OCI-LY7 (cell line): ENCODE measurements at regions not wholly inside any gene's neighbourhood (a gene's known extent, or its start where the extent isn't known, plus 50 kb on each side); places are given as distances from the start of the nearest gene placed in this dataset.

Experiments
- BruUV-seq: library from RNA; stranded (reverse); fragments of 400-500 nt; replicated peaks from 2 replicates; lab custom pipeline; 2021; lab: Mats Ljungman, UMichigan
- CTCF ChIA-PET: fragments of 300-600 bp; sonication (Branson Sonifier 250); formaldehyde crosslinking; loops from one replicate; lab custom pipeline; 2022; ENCODE audit warnings: antibody characterized with exemption; ENCODE audit not compliant: unreplicated experiment; lab: Charles Lee
- POLR2A ChIA-PET: fragments of 300-600 bp; sonication (Branson Sonifier 250); formaldehyde crosslinking; loops from one replicate; lab custom pipeline; 2022; ENCODE audit warnings: antibody characterized with exemption; lab: Charles Lee
- DNase-seq: peaks from one replicate; pipeline ENCODE4 v3.0.0-alpha.2; 2015; ENCODE audit warnings: low spot score
- H2AFZ ChIP-seq: fragments of 200-600 bp; sonication (generic), shearing (Covaris generic); 2 replicates; pipeline ENCODE4 v1.6.1; 2014; ENCODE audit warnings: mild to moderate bottlenecking, antibody characterized with exemption, low read length, moderate library complexity
- H3K27ac ChIP-seq: fragments of 200-600 bp; sonication (generic); 2 replicates; pipeline ENCODE4 v1.5.1; 2014; ENCODE audit warnings: mixed run types, low read depth, mild to moderate bottlenecking, moderate library complexity, low read length, inconsistent platforms; ENCODE audit not compliant: poor library complexity, severe bottlenecking
- H3K36me3 ChIP-seq: fragments of 200-600 bp; sonication (generic); 2 replicates; pipeline ENCODE4 v1.6.1; 2014; ENCODE audit warnings: mild to moderate bottlenecking, antibody characterized with exemption, low read length, moderate library complexity, mixed read lengths; ENCODE audit not compliant: insufficient read depth
- H3K4me1 ChIP-seq: fragments of 200-600 bp; sonication (generic); 2 replicates; pipeline ENCODE4 v1.5.1; 2014; ENCODE audit warnings: mild to moderate bottlenecking, low read length; ENCODE audit not compliant: insufficient read depth, poor library complexity, severe bottlenecking
- H3K4me2 ChIP-seq: fragments of 200-600 bp; sonication (generic); 2 replicates; pipeline ENCODE4 v1.6.1; 2014; ENCODE audit warnings: mild to moderate bottlenecking, low read length
- H3K4me3 ChIP-seq: fragments of 200-600 bp; sonication (generic); 2 replicates; pipeline ENCODE4 v1.5.1; 2014; ENCODE audit warnings: mild to moderate bottlenecking, low read depth, low read length; ENCODE audit not compliant: poor library complexity, severe bottlenecking
- H3K79me2 ChIP-seq: fragments of 200-600 bp; sonication (generic); 2 replicates; pipeline ENCODE4 v1.6.1; 2016; ENCODE audit warnings: low read depth, mild to moderate bottlenecking, low read length, moderate library complexity, mixed read lengths; ENCODE audit not compliant: insufficient read depth
- H3K9me2 ChIP-seq: fragments of 200-600 bp; sonication (generic); 2 replicates; pipeline ENCODE4 v1.6.1; 2016; ENCODE audit warnings: mild to moderate bottlenecking, low read length, mixed read lengths; ENCODE audit not compliant: insufficient read depth
- H3K9me3 ChIP-seq: fragments of 200-600 bp; sonication (generic); 2 replicates; pipeline ENCODE4 v1.6.1; 2014; ENCODE audit warnings: mild to moderate bottlenecking, mixed run types, low read length, mixed read lengths
- H4K20me1 ChIP-seq: fragments of 200-600 bp; sonication (generic); 2 replicates; pipeline ENCODE4 v1.6.1; 2014; ENCODE audit warnings: mild to moderate bottlenecking, antibody characterized with exemption, low read length, moderate library complexity, mixed read lengths; ENCODE audit not compliant: insufficient read depth
- CTCF ChIP-seq: fragments of 200-600 bp; sonication (generic); conservative IDR thresholded peaks from 2 replicates; pipeline ENCODE4 v1.5.1; 2014; ENCODE audit warnings: mild to moderate bottlenecking, antibody characterized with exemption, low read length, moderate library complexity, mixed read lengths
- EZH2phosphoT487 ChIP-seq: fragments of 200-600 bp; sonication (generic); IDR thresholded peaks from 2 replicates; pipeline ENCODE4 v1.6.1; 2018; ENCODE audit warnings: low read depth, borderline replicate concordance, mild to moderate bottlenecking, mixed run types, antibody characterized with exemption, low read length, moderate library complexity, mixed read lengths
- intact Hi-C: fragments of 100-400 bp; cut with micrococcal nuclease; formaldehyde crosslinking; loops from one replicate; pipeline ENCODE4 v1.10.0; 2022; ENCODE audit not compliant: unreplicated experiment

- H3K27ac ChIP-seq = no peak overlapping the region
- BruUV-seq = no TSS peak
- H3K9me3 ChIP-seq = no peaks in the 10 kb centered on the region
- intact Hi-C loops = no loop called here
- no peak overlapping the region for H2AFZ ChIP-seq
- no peaks in the 10 kb centered on the region for H3K9me2 ChIP-seq
- no peak overlapping the region for H3K4me2 ChIP-seq
- CTCF ChIA-PET = no interaction called here
- no peaks in the 10 kb centered on the region for H3K79me2 ChIP-seq
- no peaks in the 10 kb centered on the region for H3K4me1 ChIP-seq
- DNase-seq = no peak
- no peaks in the 10 kb centered on the region for H4K20me1 ChIP-seq
- no peak overlapping the region for H3K4me3 ChIP-seq
- POLR2A ChIA-PET = no interaction called here
- TF ChIP-seq CTCF = no peak
- no peak for TF ChIP-seq EZH2phosphoT487
- H3K36me3 ChIP-seq = no peaks in the 10 kb centered on the region
Observed at GRCh38 chr3:95227092-95227491, 1164.2 kb downstream of the NSUN3 start.

GRCh38 chr3:95228416-95228815 lies 1165.6 kb downstream of the NSUN3 start:
- DNase-seq = no peak
- Histone ChIP-seq H4K20me1 (no peaks in the 10 kb centered on the region), H3K9me2 (no peaks in the 10 kb centered on the region), H2AFZ (no peak overlapping the region), H3K9me3 (no peaks in the 10 kb centered on the region), H3K36me3 (no peaks in the 10 kb centered on the region), H3K4me1 (no peaks in the 10 kb centered on the region), H3K4me3 (no peak overlapping the region), H3K79me2 (no peaks in the 10 kb centered on the region), H3K27ac (no peak overlapping the region), H3K4me2 (no peak overlapping the region)
- no TSS peak for BruUV-seq
- CTCF ChIA-PET = no interaction called here
- POLR2A ChIA-PET = interaction anchor here (0.6 to 0.7 kb wide), 2 partner anchors 22 to 28 kb away, joined by 3 to 4 read pairs; no protein-coding TSS in a partner anchor
- intact Hi-C loops = no loop called here
- TF ChIP-seq EZH2phosphoT487 (no peak), CTCF (no peak)

GRCh38 chr3:95235916-95236315 lies 1173.1 kb downstream of the NSUN3 start:
- BruUV-seq = no TSS peak
- ChIA-PET CTCF (no interaction called here), POLR2A (interaction anchor here (0.7 to 1.4 kb wide), 2 partner anchors 9 to 17 kb away, joined by 3 to 5 read pairs; no protein-coding TSS in a partner anchor)
- H3K4me1 ChIP-seq = no peaks in the 10 kb centered on the region
- no peaks in the 10 kb centered on the region for H3K79me2 ChIP-seq
- TF ChIP-seq CTCF = no peak
- TF ChIP-seq EZH2phosphoT487 = no peak
- H3K4me3 ChIP-seq = no peak overlapping the region
- no peaks in the 10 kb centered on the region for H3K36me3 ChIP-seq
- intact Hi-C loops = no loop called here
- no peaks in the 10 kb centered on the region for H4K20me1 ChIP-seq
- no peaks in the 10 kb centered on the region for H3K9me3 ChIP-seq
- H3K9me2 ChIP-seq = no peaks in the 10 kb centered on the region
- H3K4me2 ChIP-seq = no peak overlapping the region
- no peak overlapping the region for H2AFZ ChIP-seq
- no peak for DNase-seq
- no peak overlapping the region for H3K27ac ChIP-seq
